ENCODE measurements at regions not wholly inside any gene's neighbourhood (a gene's known extent, or its start where the extent isn't known, plus 50 kb on each side); places are given as distances from the start of the nearest gene placed in this dataset.
"Not testable (repeated sequence)": the region's sequence is repeated elsewhere in the genome, so short reads cannot be mapped to it uniquely, and the experiment has no call there.

GRCh38 chr18:28729321-28729720, 552.4 kb upstream of the CDH2 start:
- no peak for DNase-seq

- DNase-seq = no peak
Observed at GRCh38 chr18:28728891-28729290, 552.0 kb upstream of the CDH2 start.

- not testable (repeated sequence) for DNase-seq
Observed at GRCh38 chr18:28727189-28727588, 550.3 kb upstream of the CDH2 start.

GRCh38 chr18:28725876-28726275, 548.9 kb upstream of the CDH2 start:
- no peak for DNase-seq

- DNase-seq = no peak
Observed at GRCh38 chr18:28723506-28723905, 546.6 kb upstream of the CDH2 start.

GRCh38 chr18:28718696-28719095, 541.8 kb upstream of the CDH2 start:
- DNase-seq = no peak

GRCh38 chr18:28716338-28716737, 539.4 kb upstream of the CDH2 start:
- no peak for DNase-seq

GRCh38 chr18:28715206-28715605, 538.3 kb upstream of the CDH2 start:
- DNase-seq = no peak

- no peak for DNase-seq
Observed at GRCh38 chr18:28714498-28714897, 537.6 kb upstream of the CDH2 start.

- no peak for DNase-seq
Observed at GRCh38 chr18:28712796-28713425, 536.0 kb upstream of the CDH2 start.

- no peak for DNase-seq
Observed at GRCh38 chr18:28712172-28712571, 535.2 kb upstream of the CDH2 start.

GRCh38 chr18:28711096-28711495, 534.2 kb upstream of the CDH2 start:
- no peak for DNase-seq

- DNase-seq = no peak
Observed at GRCh38 chr18:28707006-28707405, 530.1 kb upstream of the CDH2 start.

GRCh38 chr18:28706397-28706796, 529.5 kb upstream of the CDH2 start:
- no peak for DNase-seq

GRCh38 chr18:28705482-28705881, 528.6 kb upstream of the CDH2 start:
- no peak for DNase-seq

GRCh38 chr18:28692337-28692736, 515.4 kb upstream of the CDH2 start:
- DNase-seq = no peak

GRCh38 chr18:28691496-28691840, 514.5 kb upstream of the CDH2 start:
- no peak for DNase-seq

- no peak for DNase-seq
Observed at GRCh38 chr18:28690836-28691495, 514.0 kb upstream of the CDH2 start.

- DNase-seq = no peak
Observed at GRCh38 chr18:28690100-28690499, 513.2 kb upstream of the CDH2 start.

- DNase-seq = no peak
Observed at GRCh38 chr18:28689588-28689987, 512.7 kb upstream of the CDH2 start.

- no peak for DNase-seq
Observed at GRCh38 chr18:28684746-28685355, 507.9 kb upstream of the CDH2 start.

GRCh38 chr18:28682912-28683311, 506.0 kb upstream of the CDH2 start:
- no peak for DNase-seq

- peak in 1 of 3 donors; percentile 6 for DNase-seq
Observed at GRCh38 chr18:28669165-28669564, 492.2 kb upstream of the CDH2 start.

GRCh38 chr18:28666216-28666615, 489.3 kb upstream of the CDH2 start:
- DNase-seq = no peak

- no peak for DNase-seq
Observed at GRCh38 chr18:28657961-28658360, 481.0 kb upstream of the CDH2 start.

All from suppressor macrophage treated with lipopolysaccharide for 1 hour (primary cell).